Endothelial cell of umbilical vein (primary cell): ENCODE measurements at regions not wholly inside any gene's neighbourhood (a gene's known extent, or its start where the extent isn't known, plus 50 kb on each side); places are given as distances from the start of the nearest gene placed in this dataset.

Experiments
- BruUV-seq: library from RNA; stranded (reverse); fragments of 400-500 nt; replicated peaks from 2 replicates; lab custom pipeline; 2021; lab: Mats Ljungman, UMichigan
- CTCF ChIA-PET: fragments of 300-600, 350-600 bp; sonication (Branson Sonifier 250); formaldehyde crosslinking; loops from one replicate; lab custom pipeline; 2021; ENCODE audit warnings: antibody characterized with exemption, inconsistent platforms; lab: Charles Lee
- POLR2A ChIA-PET: fragments of 300-600, 350-600 bp; sonication (Branson Sonifier 250); formaldehyde crosslinking; loops from one replicate; lab custom pipeline; 2021; ENCODE audit warnings: antibody characterized with exemption, inconsistent platforms; lab: Charles Lee
- DNase-seq: peaks from one replicate; pipeline ENCODE4 v3.0.0-alpha.2; 2011; ENCODE audit warnings: low read depth, low spot score
- FAIRE-seq: peaks from 2 replicates; lab custom pipeline; 2011; peaks lifted over from hg19 to GRCh38; lab: Jason Lieb, UNC
- H2AFZ ChIP-seq: 2 replicates; pipeline ENCODE4 v1.6.0; 2012; ENCODE audit warnings: low read depth, low read length, control low read depth, inconsistent platforms
- H3K27ac ChIP-seq: 2 replicates; pipeline ENCODE4 v1.5.1; 2011; ENCODE audit warnings: low read depth, mild to moderate bottlenecking, control low read depth, low read length, moderate library complexity; ENCODE audit not compliant: insufficient read depth
- H3K27me3 ChIP-seq, 2 experiments: 2 replicates each; pipeline versions ENCODE4 v1.6.0 to v1.6.1; 2011; ENCODE audit warnings: low read length in 2 of 2, mixed read lengths in 1 of 2; ENCODE audit not compliant: control insufficient read depth in 2 of 2, insufficient read depth in 2 of 2
- H3K36me3 ChIP-seq, 2 experiments: 2 replicates in 1 of 2; 3 replicates in 1 of 2; pipeline ENCODE4 v1.5.1; 2011; ENCODE audit warnings: low read length in 2 of 2, mild to moderate bottlenecking in 1 of 2, moderate library complexity in 1 of 2; ENCODE audit not compliant: control insufficient read depth in 2 of 2, insufficient read depth in 2 of 2; ENCODE audit errors: extremely low read depth in 1 of 2
- H3K4me1 ChIP-seq: 3 replicates; pipeline ENCODE4 v1.5.1; 2011; ENCODE audit warnings: mild to moderate bottlenecking, low read length; ENCODE audit not compliant: control insufficient read depth, insufficient read depth; ENCODE audit errors: extremely low read depth
- H3K4me2 ChIP-seq: 2 replicates; pipeline ENCODE4 v1.6.1; 2011; ENCODE audit warnings: low read length, control low read depth, mixed read lengths; ENCODE audit not compliant: insufficient read depth
- H3K4me3 ChIP-seq, 3 experiments: fragments of 200-600 bp in 1 of 3; sonication (generic), shearing (Covaris generic) in 1 of 3; replicated peaks in 1 of 3; 2 replicates each; pipeline ENCODE4 v1.5.1; 2011 to 2016; ENCODE audit warnings: control low read depth in 3 of 3, low read length in 3 of 3, mild to moderate bottlenecking in 2 of 3, inconsistent platforms in 1 of 3, low read depth in 1 of 3, moderate library complexity in 1 of 3; ENCODE audit not compliant: insufficient read depth in 1 of 3
- H3K79me2 ChIP-seq: 2 replicates; pipeline ENCODE4 v1.6.0; 2012; ENCODE audit warnings: low read length, inconsistent platforms; ENCODE audit not compliant: control insufficient read depth, insufficient read depth
- H3K9ac ChIP-seq: replicated peaks from 2 replicates; pipeline ENCODE3; 2011; ENCODE audit warnings: low read length, control low read depth; ENCODE audit not compliant: insufficient read depth; ENCODE audit errors: extremely low read depth
- H3K9me1 ChIP-seq: replicated peaks from 3 replicates; pipeline ENCODE4 v1.6.0; 2011; ENCODE audit warnings: mild to moderate bottlenecking, low read length; ENCODE audit not compliant: control insufficient read depth, insufficient read depth; ENCODE audit errors: extremely low read depth
- H3K9me3 ChIP-seq: replicated peaks from 2 replicates; pipeline ENCODE4 v1.5.1; 2012; ENCODE audit warnings: low read length, inconsistent platforms; ENCODE audit not compliant: control insufficient read depth, insufficient read depth
- H4K20me1 ChIP-seq: replicated peaks from 2 replicates; pipeline ENCODE3; 2011; ENCODE audit warnings: mild to moderate bottlenecking, low read length; ENCODE audit not compliant: control insufficient read depth, insufficient read depth; ENCODE audit errors: extremely low read depth
- EZH2 ChIP-seq: IDR thresholded peaks from 2 replicates; pipeline ENCODE4 v1.6.1; 2012; ENCODE audit warnings: borderline replicate concordance, low read depth, mild to moderate bottlenecking, moderate library complexity, low read length, inconsistent platforms; ENCODE audit not compliant: severe bottlenecking
- FOS ChIP-seq: IDR thresholded peaks from 2 replicates; pipeline ENCODE4 v1.6.1; 2011; ENCODE audit warnings: mild to moderate bottlenecking, low read length, moderate library complexity, borderline replicate concordance; ENCODE audit not compliant: insufficient read depth
- GATA2 ChIP-seq: IDR thresholded peaks from 2 replicates; pipeline ENCODE4 v1.7.0; 2011; ENCODE audit warnings: low read depth, mild to moderate bottlenecking, moderate library complexity, mixed read lengths, low read length; ENCODE audit not compliant: insufficient read length, insufficient read depth
- JUN ChIP-seq: IDR thresholded peaks from 2 replicates; pipeline ENCODE4 v1.6.1; 2011; ENCODE audit warnings: borderline replicate concordance, low read depth; ENCODE audit not compliant: insufficient read length, insufficient read depth
- MYC ChIP-seq: IDR thresholded peaks from one replicate; pipeline ENCODE4 v1.6.1; 2011; ENCODE audit warnings: mild to moderate bottlenecking, low read depth, low read length
- POLR2A ChIP-seq: IDR thresholded peaks from 2 replicates; pipeline ENCODE4 v1.6.1; 2012; ENCODE audit warnings: low read depth, mild to moderate bottlenecking, control low read depth, low read length
- POLR2AphosphoS5 ChIP-seq: IDR thresholded peaks from 2 replicates; pipeline ENCODE4 v1.6.1; 2012; ENCODE audit warnings: low read depth, mild to moderate bottlenecking, control low read depth, low read length, moderate library complexity; ENCODE audit not compliant: insufficient read depth
- dilution Hi-C: fragments of 300-500 bp; cut with MboI; formaldehyde crosslinking; loops from one replicate; pipeline ENCODE4 v1.15.0; 2019; ENCODE audit warnings: low sequenced_read_pairs; ENCODE audit not compliant: extremely low pct_ligation_motif_present
- intact Hi-C: fragments of 100-400 bp; cut with micrococcal nuclease; formaldehyde crosslinking; loops from one replicate; pipeline ENCODE4 v1.10.0; 2022
- TF ChIP-seq, protein P1 (sequence below), 2 donors: IDR thresholded peaks; 1 replicate in 1 of 2; 2 replicates in 1 of 2; pipeline ENCODE4 v1.5.1; 2011; ENCODE audit warnings: low read length in 2 of 2, mild to moderate bottlenecking in 2 of 2, moderate library complexity in 2 of 2, control low read depth in 1 of 2, inconsistent platforms in 1 of 2, low read depth in 1 of 2; ENCODE audit not compliant: insufficient read depth in 1 of 2; ENCODE audit errors: extremely low read depth in 1 of 2
- TF ChIP-seq, protein P2 (sequence below): IDR thresholded peaks from 2 replicates; pipeline ENCODE4 v1.6.1; 2011; ENCODE audit not compliant: insufficient read depth, insufficient read length

DNA sequence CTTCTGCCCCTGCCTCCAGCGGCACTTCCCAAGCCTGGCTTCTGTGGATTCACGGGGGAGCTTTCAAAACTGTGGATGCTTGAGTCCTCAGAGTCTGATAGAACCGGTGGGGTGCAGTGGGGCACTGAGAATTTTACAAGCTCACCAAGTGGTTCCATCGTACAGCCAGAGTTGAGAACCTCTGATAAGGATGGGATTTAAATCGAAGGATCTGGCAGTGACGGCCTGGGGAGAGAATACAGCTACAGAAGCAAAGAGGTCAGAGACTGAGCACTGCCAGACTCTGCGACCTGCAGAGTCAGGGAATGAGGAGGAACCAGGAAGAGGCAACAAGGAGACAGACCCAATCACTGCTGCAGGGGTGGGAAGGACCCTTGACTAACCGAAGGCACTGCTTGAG is 124.6 kb upstream of the BOD1 start:
- Histone ChIP-seq H3K27ac (no peak overlapping the region), H3K9me1 (no peaks in the 10 kb centered on the region), H4K20me1 (no peaks in the 10 kb centered on the region), H3K4me2 (no peak overlapping the region), H3K9ac (no peak overlapping the region), H2AFZ (no peak overlapping the region), H3K4me3 (no peak overlapping the region), H3K4me1 (no peaks in the 10 kb centered on the region), H3K27me3 (no peaks in the 10 kb centered on the region), H3K9me3 (no peaks in the 10 kb centered on the region), H3K36me3 (no peaks in the 10 kb centered on the region), H3K79me2 (no peaks in the 10 kb centered on the region)
- dilution Hi-C loops (no loop called here), intact Hi-C loops (no loop called here)
- CTCF ChIA-PET: no interaction called here
- POLR2A ChIA-PET: no interaction called here
- BruUV-seq: no TSS peak
- DNase-seq (no peak), FAIRE-seq (no peak)
- TF ChIP-seq GATA2 (no peak), JUN (no peak), POLR2AphosphoS5 (no peak), POLR2A (no peak), MYC (no peak), FOS (no peak), EZH2 (no peak)
- TF ChIP-seq, protein P1, sequence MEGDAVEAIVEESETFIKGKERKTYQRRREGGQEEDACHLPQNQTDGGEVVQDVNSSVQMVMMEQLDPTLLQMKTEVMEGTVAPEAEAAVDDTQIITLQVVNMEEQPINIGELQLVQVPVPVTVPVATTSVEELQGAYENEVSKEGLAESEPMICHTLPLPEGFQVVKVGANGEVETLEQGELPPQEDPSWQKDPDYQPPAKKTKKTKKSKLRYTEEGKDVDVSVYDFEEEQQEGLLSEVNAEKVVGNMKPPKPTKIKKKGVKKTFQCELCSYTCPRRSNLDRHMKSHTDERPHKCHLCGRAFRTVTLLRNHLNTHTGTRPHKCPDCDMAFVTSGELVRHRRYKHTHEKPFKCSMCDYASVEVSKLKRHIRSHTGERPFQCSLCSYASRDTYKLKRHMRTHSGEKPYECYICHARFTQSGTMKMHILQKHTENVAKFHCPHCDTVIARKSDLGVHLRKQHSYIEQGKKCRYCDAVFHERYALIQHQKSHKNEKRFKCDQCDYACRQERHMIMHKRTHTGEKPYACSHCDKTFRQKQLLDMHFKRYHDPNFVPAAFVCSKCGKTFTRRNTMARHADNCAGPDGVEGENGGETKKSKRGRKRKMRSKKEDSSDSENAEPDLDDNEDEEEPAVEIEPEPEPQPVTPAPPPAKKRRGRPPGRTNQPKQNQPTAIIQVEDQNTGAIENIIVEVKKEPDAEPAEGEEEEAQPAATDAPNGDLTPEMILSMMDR (IDR thresholded peaks at IDR 0.05; ENCODE audit: extremely low read depth in 1 of 2, insufficient read depth in 1 of 2, low read depth in 1 of 2, low read length in 2 of 2): no peak
- TF ChIP-seq, protein P2, sequence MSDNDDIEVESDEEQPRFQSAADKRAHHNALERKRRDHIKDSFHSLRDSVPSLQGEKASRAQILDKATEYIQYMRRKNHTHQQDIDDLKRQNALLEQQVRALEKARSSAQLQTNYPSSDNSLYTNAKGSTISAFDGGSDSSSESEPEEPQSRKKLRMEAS: no peak
